ENCODE measurements at regions not wholly inside any gene's neighbourhood (a gene's known extent, or its start where the extent isn't known, plus 50 kb on each side); places are given as distances from the start of the nearest gene placed in this dataset.

GRCh38 chr2:48080534-48081316 is 174.4 kb upstream of the FBXO11 start:
- TF ChIP-seq EZH2 (IDR thresholded peaks at IDR 0.05; ENCODE audit: insufficient read depth, poor library complexity, severe bottlenecking) (no peak), EZH2phosphoT487 (IDR thresholded peaks at IDR 0.05; ENCODE audit: insufficient read depth, low read depth) (no peak)

All from GM23248 (cell line).